SK-N-SH treated with all-trans-retinoic acid at 6 μM for 48 hours (cell line): ENCODE measurements at regions not wholly inside any gene's neighbourhood (a gene's known extent, or its start where the extent isn't known, plus 50 kb on each side); places are given as distances from the start of the nearest gene placed in this dataset.

Experiments
- ARNTL ChIP-seq: fragments of 450-650 bp; formaldehyde crosslinking; IDR thresholded peaks from 2 replicates; pipeline ENCODE4 v1.5.0; 2020; ENCODE audit warnings: low read depth, mild to moderate bottlenecking, moderate library complexity, borderline replicate concordance
- BACH2 ChIP-seq: fragments of 250-450 bp; sonication (Bioruptor Pico); IDR thresholded peaks from 2 replicates; pipeline ENCODE4 v1.9.0; 2021; ENCODE audit warnings: mild to moderate bottlenecking, borderline replicate concordance
- CREB5 ChIP-seq: fragments of 250-450 bp; sonication (Bioruptor Pico); IDR thresholded peaks from 2 replicates; pipeline ENCODE4 v1.5.1; 2020; ENCODE audit warnings: low read depth, mild to moderate bottlenecking, moderate library complexity
- ESRRG ChIP-seq: fragments of 250-450 bp; sonication (Bioruptor Pico); IDR thresholded peaks from 2 replicates; pipeline ENCODE4 v1.6.1; 2021; ENCODE audit warnings: mild to moderate bottlenecking
- GLIS3 ChIP-seq: fragments of 250-450 bp; sonication (Bioruptor Pico); IDR thresholded peaks from 2 replicates; pipeline ENCODE4 v1.5.0; 2020; ENCODE audit warnings: mild to moderate bottlenecking, moderate library complexity
- OSR1 ChIP-seq: fragments of 250-450 bp; sonication (Bioruptor Pico); IDR thresholded peaks from 2 replicates; pipeline ENCODE4 v1.8.0; 2022; ENCODE audit warnings: moderate library complexity, mild to moderate bottlenecking, inconsistent platforms
- PATZ1 ChIP-seq: fragments of 250-450 bp; sonication (Bioruptor Pico); IDR thresholded peaks from 2 replicates; pipeline ENCODE4 v1.8.0; 2020; ENCODE audit warnings: mild to moderate bottlenecking, moderate library complexity, borderline replicate concordance
- PPARA ChIP-seq: fragments of 250-450 bp; sonication (Bioruptor Pico); IDR thresholded peaks from 2 replicates; pipeline ENCODE4 v1.5.0; 2020; ENCODE audit warnings: mild to moderate bottlenecking, borderline replicate concordance
- SNAI2 ChIP-seq: fragments of 250-450 bp; sonication (Bioruptor Pico); IDR thresholded peaks from 2 replicates; pipeline ENCODE4 v1.5.0; 2020; ENCODE audit warnings: mild to moderate bottlenecking, moderate library complexity
- TSHZ2 ChIP-seq: fragments of 250-450 bp; sonication (Bioruptor Pico); IDR thresholded peaks from 2 replicates; pipeline ENCODE4 v1.5.0; 2020; ENCODE audit warnings: mild to moderate bottlenecking, moderate library complexity
- ZC3H10 ChIP-seq: fragments of 250-450 bp; sonication (Bioruptor Pico); IDR thresholded peaks from 2 replicates; pipeline ENCODE4 v1.5.1; 2021; ENCODE audit warnings: mild to moderate bottlenecking, moderate library complexity
- ZFP3 ChIP-seq: fragments of 250-450 bp; sonication (Bioruptor Pico); IDR thresholded peaks from 2 replicates; pipeline ENCODE4 v1.5.0; 2020; ENCODE audit warnings: mild to moderate bottlenecking, moderate library complexity
- ZFP30 ChIP-seq: fragments of 450-650 bp; formaldehyde crosslinking; IDR thresholded peaks from 2 replicates; pipeline ENCODE4 v1.5.0; 2022; ENCODE audit warnings: mild to moderate bottlenecking, moderate library complexity
- ZNF70 ChIP-seq: fragments of 450-650 bp; formaldehyde crosslinking; IDR thresholded peaks from 2 replicates; pipeline ENCODE4 v1.5.0; 2020; ENCODE audit warnings: mild to moderate bottlenecking, moderate library complexity

- TF ChIP-seq ZFP30 (CRISPR knock-in tag), result no peak
- TF ChIP-seq ZFP3, result no peak
- TF ChIP-seq BACH2 (CRISPR knock-in tag), result no peak
- TF ChIP-seq OSR1 (CRISPR knock-in tag), result no peak
- TF ChIP-seq ZNF70 (CRISPR knock-in tag), result no peak
- no peak for TF ChIP-seq SNAI2 (CRISPR knock-in tag)
- no peak for TF ChIP-seq ZC3H10 (CRISPR knock-in tag)
- no peak for TF ChIP-seq PATZ1 (CRISPR knock-in tag)
- TF ChIP-seq PPARA (CRISPR knock-in tag), result no peak
- no peak for TF ChIP-seq TSHZ2 (CRISPR knock-in tag)
- no peak for TF ChIP-seq ESRRG (CRISPR knock-in tag)
- TF ChIP-seq GLIS3, result no peak
- no peak for TF ChIP-seq ARNTL (CRISPR knock-in tag)
- TF ChIP-seq CREB5 (CRISPR knock-in tag), result no peak
Measured at GRCh38 chrX:87805829-87806490, 288.4 kb downstream of the KLHL4 start.
